ENCODE measurements at regions not wholly inside any gene's neighbourhood (a gene's known extent, or its start where the extent isn't known, plus 50 kb on each side); places are given as distances from the start of the nearest gene placed in this dataset.
"Not testable (repeated sequence)": the region's sequence is repeated elsewhere in the genome, so short reads cannot be mapped to it uniquely, and the experiment has no call there.

DNA sequence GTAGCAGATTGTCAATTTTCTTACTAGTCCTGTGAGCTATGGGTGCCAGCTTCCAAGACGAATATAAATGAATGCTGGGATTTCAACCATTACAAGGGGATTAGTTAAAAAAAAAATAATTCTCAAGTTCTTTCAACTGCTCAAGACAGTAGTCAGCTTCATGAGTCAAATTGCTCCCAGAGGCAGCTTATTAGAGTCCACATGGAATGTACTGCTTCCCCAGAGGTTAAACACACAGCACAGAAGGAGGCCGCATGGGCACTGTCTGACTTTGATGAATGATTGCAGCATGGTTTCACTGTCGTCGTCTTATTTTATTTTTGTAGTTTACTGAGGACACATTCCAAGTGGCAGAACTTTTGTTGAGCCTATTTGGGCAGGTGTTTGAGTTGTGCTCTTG, 563.2 kb downstream of the TMEM135 start:
- peak in 2 of 5 donors; percentile 23 to 24 for DNase-seq
- Histone ChIP-seq H3K36me3 (ENCODE audit: control insufficient read depth in 2 of 3, insufficient read depth in 3 of 3, low read length in 3 of 3) (no peaks in the 10 kb centered on the region), H3K9me3 (ENCODE audit: control insufficient read depth in 2 of 3, insufficient read depth in 1 of 3, low read length in 3 of 3) (no peaks in the 10 kb centered on the region), H3K4me1 (ENCODE audit: control insufficient read depth in 2 of 3, insufficient read depth in 2 of 3, low read depth in 1 of 3, low read length in 3 of 3) (no peaks in the 10 kb centered on the region), H3K27me3 (ENCODE audit: control insufficient read depth, insufficient read depth, low read length) (no peaks in the 10 kb centered on the region), H3K9ac (ENCODE audit: low read length in 3 of 3) (no peak overlapping the region), H3K27ac (ENCODE audit: low read depth in 2 of 2, low read length in 2 of 2) (no peak overlapping the region), H3K4me3 (ENCODE audit: low read length in 3 of 3) (no peak overlapping the region)
- no peak for FAIRE-seq
- TF ChIP-seq, protein P1, sequence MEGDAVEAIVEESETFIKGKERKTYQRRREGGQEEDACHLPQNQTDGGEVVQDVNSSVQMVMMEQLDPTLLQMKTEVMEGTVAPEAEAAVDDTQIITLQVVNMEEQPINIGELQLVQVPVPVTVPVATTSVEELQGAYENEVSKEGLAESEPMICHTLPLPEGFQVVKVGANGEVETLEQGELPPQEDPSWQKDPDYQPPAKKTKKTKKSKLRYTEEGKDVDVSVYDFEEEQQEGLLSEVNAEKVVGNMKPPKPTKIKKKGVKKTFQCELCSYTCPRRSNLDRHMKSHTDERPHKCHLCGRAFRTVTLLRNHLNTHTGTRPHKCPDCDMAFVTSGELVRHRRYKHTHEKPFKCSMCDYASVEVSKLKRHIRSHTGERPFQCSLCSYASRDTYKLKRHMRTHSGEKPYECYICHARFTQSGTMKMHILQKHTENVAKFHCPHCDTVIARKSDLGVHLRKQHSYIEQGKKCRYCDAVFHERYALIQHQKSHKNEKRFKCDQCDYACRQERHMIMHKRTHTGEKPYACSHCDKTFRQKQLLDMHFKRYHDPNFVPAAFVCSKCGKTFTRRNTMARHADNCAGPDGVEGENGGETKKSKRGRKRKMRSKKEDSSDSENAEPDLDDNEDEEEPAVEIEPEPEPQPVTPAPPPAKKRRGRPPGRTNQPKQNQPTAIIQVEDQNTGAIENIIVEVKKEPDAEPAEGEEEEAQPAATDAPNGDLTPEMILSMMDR (IDR thresholded peaks at IDR 0.05; ENCODE audit: borderline replicate concordance, extremely low read depth, insufficient read depth): no peak
- intact Hi-C loops (cut with DNase I): no loop called here

DNA sequence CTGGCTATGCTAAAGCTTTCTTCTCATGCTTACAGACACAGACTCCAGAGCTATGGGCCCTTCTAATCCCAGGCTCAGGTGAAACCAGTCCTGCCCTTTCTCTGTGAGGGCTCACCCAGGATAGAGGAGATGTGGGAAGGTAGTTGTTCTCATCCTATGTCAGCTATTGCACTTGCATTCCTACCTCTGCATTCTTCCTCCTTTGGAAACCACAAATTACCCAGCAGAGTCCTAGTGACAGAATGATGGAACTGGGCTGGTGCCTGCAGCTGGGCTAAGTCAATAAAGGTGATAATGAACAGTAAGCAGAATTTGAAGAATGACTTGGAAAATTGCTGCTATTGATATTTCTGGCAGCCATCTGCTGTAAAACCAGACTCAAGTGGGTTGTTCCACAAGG, 560.0 kb downstream of the TMEM135 start:
- Histone ChIP-seq H3K9me3 (ENCODE audit: control insufficient read depth in 2 of 3, insufficient read depth in 1 of 3, low read length in 3 of 3) (no peaks in the 10 kb centered on the region), H3K9ac (ENCODE audit: low read length in 3 of 3) (no peak overlapping the region), H3K36me3 (ENCODE audit: control insufficient read depth in 2 of 3, insufficient read depth in 3 of 3, low read length in 3 of 3) (no peaks in the 10 kb centered on the region), H3K4me1 (ENCODE audit: control insufficient read depth in 2 of 3, insufficient read depth in 2 of 3, low read depth in 1 of 3, low read length in 3 of 3) (no peaks in the 10 kb centered on the region), H3K27me3 (ENCODE audit: control insufficient read depth, insufficient read depth, low read length) (no peaks in the 10 kb centered on the region), H3K4me3 (ENCODE audit: low read length in 3 of 3) (no peak overlapping the region), H3K27ac (ENCODE audit: low read depth in 2 of 2, low read length in 2 of 2) (no peak overlapping the region)
- FAIRE-seq: no peak
- intact Hi-C loops (cut with DNase I): no loop called here
- TF ChIP-seq, protein P1 (IDR thresholded peaks at IDR 0.05; ENCODE audit: borderline replicate concordance, extremely low read depth, insufficient read depth): no peak
- DNase-seq: no peak

DNA sequence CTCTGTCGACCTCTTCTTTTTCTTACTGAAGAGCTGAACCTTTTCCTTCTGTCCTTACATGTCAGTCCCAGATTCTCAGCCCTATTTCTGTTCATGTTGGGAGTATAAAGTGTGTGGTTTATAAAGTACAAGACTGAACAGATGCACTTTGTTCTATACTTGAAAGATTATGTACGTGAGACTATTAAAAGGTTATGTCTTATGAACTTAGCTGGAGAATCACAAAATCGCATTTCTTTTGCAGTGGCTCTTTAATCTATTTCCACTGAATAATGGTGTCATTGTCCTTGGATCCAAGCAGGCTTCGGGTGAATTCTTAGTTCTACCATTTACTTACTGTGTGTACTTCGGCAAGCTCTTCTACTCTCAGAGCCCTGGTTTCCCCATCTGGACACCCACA, 558.4 kb downstream of the TMEM135 start:
- no peaks in the 10 kb centered on the region for H3K27me3 ChIP-seq (ENCODE audit: control insufficient read depth, insufficient read depth, low read length)
- no peak overlapping the region for H3K9ac ChIP-seq (ENCODE audit: low read length in 3 of 3)
- TF ChIP-seq, protein P1 (IDR thresholded peaks at IDR 0.05; ENCODE audit: borderline replicate concordance, extremely low read depth, insufficient read depth): no peak
- DNase-seq (no peak), FAIRE-seq (no peak)
- H3K9me3 ChIP-seq (ENCODE audit: control insufficient read depth in 2 of 3, insufficient read depth in 1 of 3, low read length in 3 of 3): no peaks in the 10 kb centered on the region
- H3K36me3 ChIP-seq (ENCODE audit: control insufficient read depth in 2 of 3, insufficient read depth in 3 of 3, low read length in 3 of 3): no peaks in the 10 kb centered on the region
- H3K27ac ChIP-seq (ENCODE audit: low read depth in 2 of 2, low read length in 2 of 2): no peak overlapping the region
- no peaks in the 10 kb centered on the region for H3K4me1 ChIP-seq (ENCODE audit: control insufficient read depth in 2 of 3, insufficient read depth in 2 of 3, low read depth in 1 of 3, low read length in 3 of 3)
- intact Hi-C loops (cut with DNase I): no loop called here
- no peak overlapping the region for H3K4me3 ChIP-seq (ENCODE audit: low read length in 3 of 3)

DNA sequence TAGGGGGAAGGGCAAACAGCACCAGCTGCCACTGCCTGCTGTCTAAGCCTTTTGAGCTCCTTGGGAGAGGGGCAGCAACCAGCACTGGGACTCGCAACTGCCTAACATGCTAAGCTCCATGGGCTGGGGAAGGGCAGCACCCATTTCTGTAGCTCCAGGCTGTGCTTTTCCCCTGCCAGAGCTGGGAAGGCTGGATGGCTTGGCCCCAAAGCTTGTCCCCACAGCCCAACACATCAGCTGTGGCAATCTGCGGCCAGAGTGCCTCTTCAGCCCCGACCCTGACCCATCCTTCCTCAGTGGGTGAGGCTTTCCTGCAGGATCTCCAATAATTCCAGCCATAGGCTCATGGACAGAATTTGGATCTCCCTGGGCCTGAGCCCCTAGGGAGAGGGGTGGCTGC, 551.3 kb downstream of the TMEM135 start:
- H3K27ac ChIP-seq (ENCODE audit: low read depth in 2 of 2, low read length in 2 of 2): no peak overlapping the region
- no peaks in the 10 kb centered on the region for H3K27me3 ChIP-seq (ENCODE audit: control insufficient read depth, insufficient read depth, low read length)
- no peaks in the 10 kb centered on the region for H3K4me1 ChIP-seq (ENCODE audit: control insufficient read depth in 2 of 3, insufficient read depth in 2 of 3, low read depth in 1 of 3, low read length in 3 of 3)
- peak in 1 of 5 donors; percentile 41 for DNase-seq
- H3K4me3 ChIP-seq (ENCODE audit: low read length in 3 of 3): no peak overlapping the region
- no peaks in the 10 kb centered on the region for H3K36me3 ChIP-seq (ENCODE audit: control insufficient read depth in 2 of 3, insufficient read depth in 3 of 3, low read length in 3 of 3)
- intact Hi-C loops (cut with DNase I): no loop called here
- no peak for FAIRE-seq
- TF ChIP-seq, protein P1 (IDR thresholded peaks at IDR 0.05; ENCODE audit: borderline replicate concordance, extremely low read depth, insufficient read depth): no peak
- H3K9ac ChIP-seq (ENCODE audit: low read length in 3 of 3): no peak overlapping the region
- no peaks in the 10 kb centered on the region for H3K9me3 ChIP-seq (ENCODE audit: control insufficient read depth in 2 of 3, insufficient read depth in 1 of 3, low read length in 3 of 3)

DNA sequence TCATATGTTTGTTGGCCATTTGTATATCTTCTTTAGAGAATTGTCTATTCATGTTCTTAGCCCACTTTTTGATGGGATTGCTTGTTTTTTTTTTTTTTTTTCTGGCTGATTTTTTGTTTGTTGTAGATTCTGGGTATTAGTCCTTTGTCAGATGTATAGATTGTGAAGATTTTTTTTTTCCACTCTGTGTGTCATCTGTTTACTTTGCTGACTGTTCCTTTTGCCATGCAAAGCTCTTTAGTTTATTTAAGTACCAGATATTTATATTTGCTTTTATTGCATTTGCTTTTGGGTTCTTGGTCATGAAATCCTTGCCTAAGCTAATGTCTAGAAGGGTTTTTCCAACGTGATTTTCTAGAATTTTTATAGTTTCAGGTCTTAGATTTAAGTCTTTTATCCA, 547.9 kb downstream of the TMEM135 start:
- H3K9ac ChIP-seq (ENCODE audit: low read length in 3 of 3); intact Hi-C loops (cut with DNase I); H3K4me3 ChIP-seq (ENCODE audit: low read length in 3 of 3); H3K27ac ChIP-seq (ENCODE audit: low read depth in 2 of 2, low read length in 2 of 2); H3K9me3 ChIP-seq (ENCODE audit: control insufficient read depth in 2 of 3, insufficient read depth in 1 of 3, low read length in 3 of 3); H3K4me1 ChIP-seq (ENCODE audit: control insufficient read depth in 2 of 3, insufficient read depth in 2 of 3, low read depth in 1 of 3, low read length in 3 of 3); DNase-seq; FAIRE-seq; H3K36me3 ChIP-seq (ENCODE audit: control insufficient read depth in 2 of 3, insufficient read depth in 3 of 3, low read length in 3 of 3); H3K27me3 ChIP-seq (ENCODE audit: control insufficient read depth, insufficient read depth, low read length): not testable (repeated sequence)
